Astrocyte (in vitro differentiated cells and primary cell): ENCODE measurements at regions not wholly inside any gene's neighbourhood (a gene's known extent, or its start where the extent isn't known, plus 50 kb on each side); places are given as distances from the start of the nearest gene placed in this dataset.

ENCODE experiments used
- EZH2 ChIP-seq: IDR thresholded peaks from 2 replicates; pipeline ENCODE4 v1.6.1; 2012; ENCODE audit warnings: mild to moderate bottlenecking, low read length, inconsistent platforms; ENCODE audit not compliant: insufficient read depth
- TF ChIP-seq, protein P1 (sequence below): IDR thresholded peaks from 2 replicates; pipeline ENCODE4 v1.5.1; 2011; ENCODE audit warnings: low read depth, mild to moderate bottlenecking, inconsistent platforms, low read length, moderate library complexity; ENCODE audit not compliant: insufficient read depth

DNA sequence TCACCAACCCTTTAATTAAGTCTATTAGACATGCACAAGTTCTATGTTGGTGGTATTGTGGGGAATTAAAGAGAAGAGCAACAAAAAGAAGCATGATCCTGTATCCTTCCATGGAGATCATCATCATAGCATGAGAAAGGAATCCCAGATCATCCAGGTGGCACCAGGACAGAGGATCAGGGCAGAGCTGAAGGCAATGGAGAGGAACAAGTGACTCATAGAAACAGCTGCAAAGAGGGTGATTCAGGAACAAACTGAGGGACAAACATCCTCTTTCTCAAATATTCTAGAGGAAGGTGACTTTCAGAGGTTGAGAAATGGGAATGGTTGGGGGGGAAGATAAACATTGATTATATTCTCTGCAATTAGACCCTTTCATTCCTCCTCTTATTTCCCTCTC, 105.5 kb upstream of the OTUD4 start:
- TF ChIP-seq, protein P1, sequence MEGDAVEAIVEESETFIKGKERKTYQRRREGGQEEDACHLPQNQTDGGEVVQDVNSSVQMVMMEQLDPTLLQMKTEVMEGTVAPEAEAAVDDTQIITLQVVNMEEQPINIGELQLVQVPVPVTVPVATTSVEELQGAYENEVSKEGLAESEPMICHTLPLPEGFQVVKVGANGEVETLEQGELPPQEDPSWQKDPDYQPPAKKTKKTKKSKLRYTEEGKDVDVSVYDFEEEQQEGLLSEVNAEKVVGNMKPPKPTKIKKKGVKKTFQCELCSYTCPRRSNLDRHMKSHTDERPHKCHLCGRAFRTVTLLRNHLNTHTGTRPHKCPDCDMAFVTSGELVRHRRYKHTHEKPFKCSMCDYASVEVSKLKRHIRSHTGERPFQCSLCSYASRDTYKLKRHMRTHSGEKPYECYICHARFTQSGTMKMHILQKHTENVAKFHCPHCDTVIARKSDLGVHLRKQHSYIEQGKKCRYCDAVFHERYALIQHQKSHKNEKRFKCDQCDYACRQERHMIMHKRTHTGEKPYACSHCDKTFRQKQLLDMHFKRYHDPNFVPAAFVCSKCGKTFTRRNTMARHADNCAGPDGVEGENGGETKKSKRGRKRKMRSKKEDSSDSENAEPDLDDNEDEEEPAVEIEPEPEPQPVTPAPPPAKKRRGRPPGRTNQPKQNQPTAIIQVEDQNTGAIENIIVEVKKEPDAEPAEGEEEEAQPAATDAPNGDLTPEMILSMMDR = no peak
- TF ChIP-seq EZH2 = no peak
